ENCODE measurements at regions not wholly inside any gene's neighbourhood (a gene's known extent, or its start where the extent isn't known, plus 50 kb on each side); places are given as distances from the start of the nearest gene placed in this dataset.

DNA sequence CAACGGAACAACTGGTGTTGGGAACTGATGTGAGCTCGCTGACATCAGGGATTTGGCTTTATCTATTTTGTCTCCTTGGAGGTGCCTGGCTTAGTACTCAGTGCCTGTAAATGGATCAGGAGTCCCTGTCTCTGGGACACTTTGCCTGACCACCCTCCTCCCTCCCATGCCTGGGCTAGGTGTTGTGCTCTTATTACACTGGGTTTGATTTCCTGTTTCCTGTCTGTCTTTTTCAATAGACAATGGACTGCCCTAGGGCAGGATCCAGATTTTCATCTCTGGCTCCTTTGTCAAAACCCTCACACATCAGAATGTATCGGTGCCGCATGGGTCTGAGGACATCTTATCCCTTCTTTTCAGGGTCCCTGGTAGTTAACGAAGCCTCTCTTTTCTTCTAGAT is 223.6 kb upstream of the ASIC2 start:
- DNase-seq: no peak

DNA sequence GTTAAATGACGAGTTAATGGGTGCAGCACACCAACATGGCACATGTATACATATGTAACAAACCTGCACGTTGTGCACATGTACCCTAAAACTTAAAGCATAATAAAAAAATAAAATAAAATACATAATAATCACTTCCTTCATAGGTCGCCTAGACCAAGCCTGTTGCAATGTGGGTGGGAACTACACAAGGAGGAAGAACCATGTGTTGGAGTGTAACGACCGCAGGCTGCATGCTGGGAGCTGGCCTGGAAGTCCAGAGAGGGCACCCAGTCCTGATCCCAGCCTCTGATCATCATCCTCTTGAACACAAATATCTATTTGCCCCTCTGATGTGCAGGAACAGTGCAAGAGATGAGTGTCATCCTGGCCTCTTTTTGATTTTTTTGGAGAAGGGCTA is 224.7 kb upstream of the ASIC2 start:
- DNase-seq: no peak

- no peak for DNase-seq
These were observed 226.6 kb upstream of the ASIC2 start for GRCh38 chr17:33519692-33520091.

GRCh38 chr17:33520426-33521330 is 227.6 kb upstream of the ASIC2 start:
- DNase-seq: peak; percentile 24

DNA sequence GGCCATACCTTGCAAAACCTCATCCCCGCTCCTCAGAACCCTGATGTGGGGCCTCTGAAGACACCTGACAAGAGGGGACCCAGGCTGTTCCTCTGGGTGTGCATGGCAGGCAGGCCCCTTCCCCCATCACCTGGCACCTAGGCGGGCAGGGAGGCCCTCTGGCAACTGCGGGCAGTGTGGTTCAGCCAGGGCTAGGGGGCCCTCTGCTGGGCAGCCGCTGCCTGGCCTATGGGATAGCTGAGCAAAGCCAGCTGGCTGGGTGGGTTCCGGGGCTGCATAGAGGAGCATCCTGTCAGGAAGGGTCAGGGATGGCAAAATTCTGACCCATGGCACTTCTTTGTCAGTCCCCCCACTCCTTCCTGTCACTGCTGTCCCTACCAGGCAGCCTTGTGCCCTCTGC is 228.7 kb upstream of the ASIC2 start:
- DNase-seq: no peak

- no peak for DNase-seq
These were observed 229.5 kb upstream of the ASIC2 start for GRCh38 chr17:33522623-33523022.

- DNase-seq: no peak
These were observed 230.5 kb upstream of the ASIC2 start for GRCh38 chr17:33523577-33523981.

DNA sequence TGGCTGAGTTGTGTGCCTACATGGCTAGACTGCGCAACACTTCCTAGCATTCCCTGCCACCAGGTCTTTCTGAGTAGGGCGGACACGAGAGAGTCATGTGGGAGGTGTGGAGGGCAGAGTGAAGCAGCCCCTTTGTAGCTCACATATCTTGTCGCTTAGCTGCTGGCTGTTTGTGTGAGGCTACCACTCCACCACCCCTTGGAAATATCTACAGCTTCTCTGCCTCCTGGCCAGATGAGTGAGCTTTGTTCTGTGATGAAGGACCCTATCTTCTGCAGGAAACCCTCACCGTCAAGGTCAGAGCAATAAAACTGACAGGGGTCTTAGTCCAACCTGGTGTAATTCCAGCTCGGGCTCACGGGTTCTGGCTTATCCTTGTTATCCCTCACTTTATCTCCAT is 232.1 kb upstream of the ASIC2 start:
- DNase-seq: no peak

DNA sequence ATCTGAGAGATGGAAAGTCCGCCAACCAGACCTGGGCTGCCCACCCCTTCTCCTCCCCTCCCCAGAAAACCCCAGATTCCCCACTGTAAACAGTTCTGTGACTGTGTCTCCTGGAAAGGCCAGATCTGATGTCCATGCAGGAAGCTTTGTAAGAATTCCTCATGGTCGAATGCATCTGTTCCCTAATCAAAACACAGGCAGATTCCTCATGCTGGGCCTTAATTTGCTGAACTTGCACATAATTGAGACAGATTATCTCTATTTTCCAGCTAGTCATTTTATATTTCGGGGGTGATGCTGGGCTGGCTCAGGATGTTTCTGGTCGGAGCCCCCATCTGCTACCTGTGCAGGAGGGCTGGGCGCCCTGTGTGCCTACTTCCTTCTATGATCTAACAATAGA is 233.6 kb upstream of the ASIC2 start:
- DNase-seq: no peak

GRCh38 chr17:33527290-33527689 is 234.2 kb upstream of the ASIC2 start:
- no peak for DNase-seq

GRCh38 chr17:33528846-33529245 is 235.8 kb upstream of the ASIC2 start:
- no peak for DNase-seq

GRCh38 chr17:33529816-33530215 is 236.7 kb upstream of the ASIC2 start:
- DNase-seq: no peak

- DNase-seq: no peak
These were observed 238.2 kb upstream of the ASIC2 start for GRCh38 chr17:33531311-33531710.

DNA sequence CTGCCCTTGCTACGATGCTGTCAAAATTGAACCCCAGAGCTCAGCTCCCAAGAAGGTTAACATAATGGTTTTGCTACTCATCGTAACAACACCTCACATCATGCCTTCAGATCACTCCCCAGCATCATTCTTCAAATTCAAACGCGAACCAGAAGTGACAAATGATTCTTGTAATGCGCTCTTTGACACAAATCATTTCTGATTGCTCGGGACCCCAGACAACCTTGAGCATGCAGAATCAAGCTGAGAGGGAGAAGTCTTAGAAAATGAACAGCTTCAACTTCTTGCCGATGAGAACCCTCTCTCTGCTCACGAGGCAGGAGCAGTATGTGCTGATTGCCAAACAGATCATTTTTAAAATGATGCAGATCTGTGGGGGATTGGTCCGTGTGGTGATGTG is 241.0 kb upstream of the ASIC2 start:
- DNase-seq: no peak

DNA sequence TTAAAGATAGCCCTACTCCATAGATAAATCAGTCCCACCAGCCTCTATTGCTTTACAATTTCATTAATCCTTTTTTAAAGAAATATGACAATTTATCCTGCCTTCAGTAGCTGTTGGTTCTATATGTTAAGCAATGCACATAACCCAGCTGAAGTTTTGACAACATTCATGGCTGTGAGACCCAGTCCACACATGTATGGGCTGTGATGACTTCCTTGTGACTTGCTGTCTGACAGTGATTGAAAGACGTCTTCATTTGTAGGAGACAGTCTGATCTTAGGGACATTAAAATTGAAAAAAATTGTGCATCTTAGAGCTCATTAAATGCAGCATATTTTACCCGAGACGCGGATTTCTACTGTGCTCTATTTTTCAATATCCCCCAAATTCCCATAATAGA is 252.0 kb upstream of the ASIC2 start:
- no peak for DNase-seq

- DNase-seq: no peak
These were observed 257.2 kb upstream of the ASIC2 start for GRCh38 chr17:33550261-33550660.

DNA sequence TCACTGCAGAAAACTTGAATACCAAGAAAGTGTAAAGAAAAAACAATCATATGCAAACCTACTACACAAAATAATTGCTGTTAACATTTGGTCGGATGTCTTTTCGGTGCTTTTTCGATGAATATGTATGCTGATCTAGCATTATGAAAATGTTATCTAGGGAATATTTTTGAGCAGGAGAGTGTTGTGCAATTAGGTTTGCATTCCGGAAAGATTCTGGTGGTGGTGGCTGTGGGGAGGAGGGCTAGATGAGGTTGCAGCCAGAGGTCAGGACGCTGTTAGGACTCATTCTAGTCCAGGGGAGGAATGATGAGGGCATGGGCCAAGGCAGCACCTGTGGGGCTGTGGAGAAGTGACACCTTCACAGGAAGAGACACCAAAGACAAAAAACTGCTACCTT is 258.0 kb upstream of the ASIC2 start:
- DNase-seq: no peak

DNA sequence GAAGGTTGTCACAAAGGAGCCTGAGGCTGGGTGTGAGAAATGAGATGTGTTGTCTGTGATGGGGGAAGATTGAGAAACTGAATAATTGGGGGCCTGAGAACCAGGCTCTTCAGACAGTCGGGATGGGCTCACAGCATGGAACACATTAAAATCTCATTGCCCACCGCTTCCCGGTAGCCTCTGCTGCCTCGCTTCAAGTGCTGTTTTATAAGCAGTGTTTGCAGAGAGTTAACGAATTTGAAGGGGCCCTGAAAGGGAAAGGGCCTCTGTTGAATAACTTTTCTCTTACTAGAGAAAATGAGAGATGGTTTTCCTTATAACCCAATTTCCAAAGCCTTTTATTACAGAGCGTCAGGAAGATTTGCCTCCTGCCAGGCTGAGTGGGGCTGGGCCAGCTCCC is 258.8 kb upstream of the ASIC2 start:
- DNase-seq: no peak

DNA sequence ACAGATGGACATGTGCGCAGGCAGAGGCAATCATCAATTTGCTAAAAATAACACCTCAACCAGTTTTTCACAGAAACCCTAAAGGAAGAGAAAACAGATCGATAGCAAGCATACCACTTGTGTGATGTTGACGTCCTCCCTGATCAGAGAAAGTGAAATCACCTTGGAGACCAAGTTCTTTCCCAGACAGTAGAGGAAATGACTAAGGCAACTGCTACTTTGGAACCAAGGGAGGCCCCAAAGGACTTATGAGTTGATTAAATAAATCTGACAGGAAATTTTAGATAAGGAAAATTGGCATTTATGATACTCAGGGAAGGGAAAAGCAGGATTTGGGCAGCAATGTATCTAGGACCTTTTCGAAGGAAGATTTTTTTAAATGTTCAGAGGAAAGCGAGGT is 267.1 kb upstream of the ASIC2 start:
- DNase-seq: no peak

DNA sequence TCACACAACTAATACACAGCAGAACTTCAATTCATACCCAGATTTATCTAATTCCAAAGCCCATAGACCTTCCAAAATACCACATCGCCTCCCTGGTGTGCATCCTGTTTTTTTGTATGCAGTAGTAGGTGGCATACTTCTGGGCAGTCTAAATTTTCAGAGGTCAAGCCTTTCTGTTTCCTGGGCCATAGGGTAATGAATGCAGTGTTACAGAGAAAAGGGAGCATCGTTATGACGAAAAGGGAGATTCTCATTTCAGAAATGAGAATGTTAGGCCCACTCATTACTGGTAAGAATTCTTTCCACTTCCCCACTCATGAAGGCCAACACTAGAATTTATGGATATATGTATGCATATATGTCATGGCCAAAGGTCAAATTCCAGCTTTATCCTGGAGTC is 267.8 kb upstream of the ASIC2 start:
- DNase-seq: no peak

DNA sequence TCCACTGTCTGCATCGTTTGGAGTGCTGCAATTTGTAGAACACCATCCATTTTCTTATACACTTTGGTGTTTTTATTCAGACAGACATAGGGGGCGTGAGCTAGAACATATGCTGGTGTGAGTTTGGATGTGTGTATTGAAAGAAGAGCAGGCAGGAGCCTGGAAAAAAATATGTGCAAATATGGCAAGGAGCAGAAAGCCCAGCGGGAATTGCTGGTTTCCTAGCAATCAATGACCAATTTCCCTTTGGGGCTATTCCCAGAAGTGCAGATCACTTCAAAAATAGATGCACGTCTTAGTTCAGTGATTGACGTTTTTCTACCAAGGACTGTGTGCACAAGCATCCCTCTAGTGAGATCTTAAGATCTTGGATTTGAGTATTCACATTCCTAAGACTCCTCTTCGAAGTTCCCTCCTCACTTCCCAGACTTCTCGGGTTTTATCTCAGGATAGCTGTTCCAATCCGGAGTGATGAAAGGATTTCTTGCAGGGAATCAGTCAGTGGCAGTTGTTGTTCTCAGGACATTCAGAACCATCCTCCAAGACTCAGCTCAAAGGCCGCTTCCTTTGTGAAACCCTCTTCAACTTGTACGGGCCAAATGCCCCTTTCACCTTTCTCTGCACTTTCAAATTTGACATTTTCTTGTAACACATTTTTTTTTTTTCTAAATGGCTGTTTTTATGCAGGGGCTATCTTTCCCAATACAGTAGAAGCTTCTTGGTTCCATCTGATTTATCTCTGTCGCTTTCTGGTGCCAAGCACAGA is 268.7 kb upstream of the ASIC2 start:
- no peak for DNase-seq

- no peak for DNase-seq
These were observed 269.7 kb upstream of the ASIC2 start for GRCh38 chr17:33562792-33563191.

DNA sequence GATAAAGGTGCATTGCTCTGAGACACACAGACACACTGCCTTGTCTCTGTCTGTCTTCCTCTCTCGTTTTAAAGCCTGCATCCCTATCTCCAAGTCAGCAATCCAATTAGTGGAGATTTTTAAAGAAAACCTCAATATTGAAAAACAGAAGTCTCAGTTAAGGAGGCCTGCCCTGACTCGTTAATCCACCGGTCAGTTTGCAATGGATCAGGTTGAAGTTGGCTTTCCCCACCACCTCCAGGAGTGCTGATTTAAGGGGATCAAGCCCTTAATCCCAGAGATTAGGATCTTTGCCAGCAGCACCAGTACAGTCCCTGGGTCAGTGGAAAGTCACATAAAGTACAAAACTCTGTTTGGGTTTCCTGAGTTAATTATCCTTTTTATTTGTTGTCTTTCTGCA is 271.1 kb upstream of the ASIC2 start:
- no peak for DNase-seq

GRCh38 chr17:33567223-33567622 is 274.1 kb upstream of the ASIC2 start:
- no peak for DNase-seq

Measured in activated T-cell treated with anti-CD3 and anti-CD28 coated beads, Interleukin-2, amount 50 U/mL, for 1 hour (primary cell).